ENCODE measurements at regions not wholly inside any gene's neighbourhood (a gene's known extent, or its start where the extent isn't known, plus 50 kb on each side); places are given as distances from the start of the nearest gene placed in this dataset.

DNA sequence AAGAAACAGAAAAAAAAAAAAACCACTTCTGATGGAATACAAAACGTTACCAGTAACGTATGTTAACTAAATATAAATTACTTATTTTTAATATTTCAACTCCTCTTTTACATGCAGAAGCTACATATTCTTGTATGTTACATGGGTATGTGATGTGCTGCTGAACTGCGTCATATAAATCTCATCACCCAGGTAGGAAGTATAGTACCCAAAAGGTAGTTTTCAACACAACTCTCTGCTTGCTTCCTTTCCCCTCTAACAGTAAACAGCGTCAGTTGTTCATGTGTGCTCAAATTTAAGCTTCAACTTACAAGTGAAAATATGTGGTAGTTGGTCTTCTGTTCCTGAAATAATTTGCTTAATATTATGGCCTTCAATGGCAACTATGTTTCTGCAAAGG is 250.0 kb upstream of the RBMY1B start:
- DNase-seq (ENCODE audit: low read depth in 1 of 2, low spot score in 1 of 2): no peak

DNA sequence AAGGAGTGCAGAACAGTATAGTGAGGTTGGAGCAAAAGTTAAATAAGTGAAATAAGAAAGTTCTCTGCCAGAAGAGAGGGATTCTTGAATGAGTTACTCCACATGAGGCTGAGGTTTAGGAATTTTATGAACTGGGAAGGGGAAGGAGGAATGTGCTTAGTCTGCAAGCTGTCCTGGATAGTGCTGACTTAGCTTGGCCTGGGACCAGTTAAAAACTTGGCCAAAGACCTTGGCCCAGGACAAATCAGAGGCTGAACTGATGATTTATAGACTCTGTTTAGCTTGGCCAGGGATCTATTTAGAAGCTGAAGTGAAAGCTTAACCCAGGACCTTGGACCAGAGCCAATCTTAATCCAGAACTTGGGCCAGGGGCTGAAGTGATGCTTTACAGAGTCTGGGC is 244.4 kb upstream of the RBMY1B start:
- DNase-seq (ENCODE audit: low read depth in 1 of 2, low spot score in 1 of 2): no peak

DNA sequence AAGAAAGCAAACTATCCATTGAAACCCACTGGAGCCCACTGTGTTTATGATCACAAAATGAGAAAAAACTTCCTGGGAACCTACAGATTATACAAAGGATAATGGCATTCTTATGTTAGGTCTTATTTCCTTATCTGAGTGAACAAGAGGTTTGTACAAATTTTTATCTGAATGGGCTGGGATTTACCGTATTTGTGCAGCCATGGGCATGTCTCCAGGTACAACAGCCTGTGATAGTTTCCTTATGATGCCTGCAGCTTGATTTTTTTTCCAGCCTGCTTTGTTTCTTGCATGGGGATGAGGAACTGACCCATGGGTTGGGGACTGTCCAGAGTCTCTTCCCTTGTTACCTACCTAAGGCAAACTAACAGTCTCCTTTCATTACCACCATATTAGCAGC is 244.0 kb upstream of the RBMY1B start:
- DNase-seq (ENCODE audit: low read depth in 1 of 2, low spot score in 1 of 2): no peak

DNA sequence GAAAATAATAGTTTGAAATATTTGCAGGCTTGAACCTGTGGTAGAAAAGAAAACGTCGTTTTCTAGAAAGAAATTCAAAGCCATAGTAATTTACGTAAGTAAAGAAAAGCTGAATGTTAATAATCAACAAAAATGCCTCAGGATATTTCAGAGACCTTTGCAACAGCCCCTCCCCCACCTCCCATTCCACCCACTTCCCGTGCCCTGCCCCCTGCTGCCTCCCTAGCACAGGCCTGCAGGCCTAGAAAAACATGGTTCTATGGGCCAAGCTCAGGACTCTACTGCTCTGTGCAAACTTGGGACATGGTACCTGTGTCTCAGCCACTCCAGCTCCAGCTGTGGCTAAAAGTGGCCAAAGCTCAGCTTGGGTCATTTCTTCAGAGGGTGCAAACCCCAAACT is 223.4 kb upstream of the RBMY1B start:
- no peak for DNase-seq (ENCODE audit: low read depth in 1 of 2, low spot score in 1 of 2)

DNA sequence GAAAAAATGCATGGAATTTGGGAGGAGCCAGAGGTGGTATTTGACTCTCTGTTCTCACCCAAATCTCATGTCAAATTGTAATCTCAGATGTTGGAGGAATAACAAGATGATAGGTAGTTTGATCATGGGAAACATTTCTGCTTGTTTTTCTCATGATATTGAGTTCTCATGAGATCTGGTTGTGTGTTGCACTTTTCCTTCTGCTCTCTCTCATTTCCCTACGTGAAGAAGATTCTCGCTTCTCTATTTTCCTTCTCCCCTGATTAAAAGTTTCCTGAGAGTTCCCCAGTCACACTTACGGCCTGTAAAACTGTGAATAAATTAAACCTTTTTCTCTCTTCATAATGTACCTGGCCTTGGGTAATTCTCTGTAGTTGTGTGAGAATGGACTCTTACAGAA is 222.2 kb upstream of the RBMY1B start:
- DNase-seq (ENCODE audit: low read depth in 1 of 2, low spot score in 1 of 2): no peak

DNA sequence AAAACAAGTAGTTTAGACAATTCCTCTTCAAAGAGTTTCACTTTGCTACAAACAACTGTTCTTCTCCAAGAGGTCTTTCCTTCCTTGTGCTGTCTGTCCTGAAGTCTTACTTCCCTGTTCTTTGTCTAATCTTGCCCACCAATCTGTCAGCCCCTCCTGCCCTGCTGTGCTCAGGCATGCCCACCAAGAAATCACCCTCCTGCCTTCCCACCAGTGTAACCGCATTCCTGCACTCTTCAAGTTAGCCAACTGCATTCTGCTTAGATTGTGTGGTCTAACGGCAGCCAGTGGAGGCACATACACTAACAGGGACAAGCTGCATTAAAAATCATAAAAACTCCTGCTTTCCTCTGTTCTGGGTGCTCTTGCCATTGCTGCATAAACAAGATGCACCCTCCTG is 215.9 kb upstream of the RBMY1B start:
- DNase-seq (ENCODE audit: low read depth in 1 of 2, low spot score in 1 of 2): no peak

DNA sequence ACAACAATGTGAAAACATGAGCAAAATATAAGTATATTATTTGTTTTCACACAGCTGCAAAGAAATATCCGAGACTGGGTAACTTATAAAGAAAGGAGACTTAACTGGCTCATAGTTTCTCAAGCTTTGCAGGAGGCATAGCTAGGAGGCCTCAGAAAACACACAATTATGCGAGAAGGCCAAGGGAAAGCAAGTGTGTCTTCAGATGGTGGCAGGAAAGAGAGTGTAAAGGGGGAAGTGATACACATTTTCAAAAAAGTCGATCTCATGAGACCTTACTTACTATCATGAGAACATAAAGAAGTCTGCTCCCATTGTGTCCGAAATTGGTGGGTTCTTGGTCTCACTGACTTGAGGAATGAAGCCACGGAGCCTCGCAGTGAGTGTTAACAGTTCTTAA is 208.9 kb upstream of the RBMY1B start:
- DNase-seq (ENCODE audit: low read depth in 1 of 2, low spot score in 1 of 2): no peak

DNA sequence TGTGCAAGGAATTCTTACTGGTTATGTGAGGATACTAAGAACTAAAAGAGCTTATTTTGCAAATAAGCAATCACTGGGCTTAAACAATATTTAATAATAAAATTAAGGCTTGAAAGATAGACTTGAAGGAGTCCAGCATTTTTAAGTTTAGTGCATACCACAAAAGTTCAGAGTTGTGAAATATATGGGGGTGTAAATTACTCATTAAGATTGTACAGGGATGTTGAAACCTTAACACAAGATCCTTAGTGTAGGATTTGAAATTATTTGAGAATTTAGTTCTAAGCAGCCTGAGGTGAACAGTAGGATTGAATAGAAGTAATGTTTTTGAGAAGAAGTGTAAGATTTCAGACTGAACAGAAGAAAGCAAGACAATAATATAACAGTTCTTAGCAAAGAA is 195.8 kb upstream of the RBMY1B start:
- DNase-seq (ENCODE audit: low read depth in 1 of 2, low spot score in 1 of 2): no peak

Data from activated T-helper 1 cell treated with anti-CD3 and anti-CD28 coated beads, Interleukin-2, amount 50 U/mL, for 16 hours (primary cell).